IPS DF 4.7 (cell line): ENCODE measurements at regions not wholly inside any gene's neighbourhood (a gene's known extent, or its start where the extent isn't known, plus 50 kb on each side); places are given as distances from the start of the nearest gene placed in this dataset.

Experiments used
- DNase-seq: peaks from one replicate; pipeline ENCODE4 v3.0.0-alpha.2; 2013; ENCODE audit warnings: low spot score; ENCODE audit errors: extremely low read depth

GRCh38 chr5:57850109-57850508 lies 367.5 kb upstream of the ACTBL2 start:
- DNase-seq = no peak

- no peak for DNase-seq
These were observed 362.4 kb upstream of the ACTBL2 start for GRCh38 chr5:57845025-57845424.

DNA sequence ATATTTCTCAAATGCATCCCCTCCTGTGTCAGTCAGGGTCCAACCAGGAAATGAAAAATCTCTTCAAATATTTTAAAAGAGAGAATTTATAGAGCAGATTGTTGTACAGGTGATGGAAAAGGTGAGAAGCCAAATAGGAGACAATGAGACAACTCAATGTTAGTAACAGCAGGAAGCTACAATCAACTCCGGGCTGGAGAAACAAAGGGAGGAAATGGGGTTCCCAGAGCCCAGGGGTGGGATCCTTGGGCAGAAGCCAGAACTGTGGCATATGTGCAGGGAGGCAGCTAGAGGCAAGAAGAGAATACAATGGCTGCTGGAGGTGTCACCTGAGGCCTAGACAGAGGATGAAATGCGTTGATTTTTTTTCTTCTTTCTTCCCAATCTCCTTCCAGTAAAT lies 361.8 kb upstream of the ACTBL2 start:
- no peak for DNase-seq

- no peak for DNase-seq
These were observed 360.4 kb upstream of the ACTBL2 start for GRCh38 chr5:57843059-57843367.

DNA sequence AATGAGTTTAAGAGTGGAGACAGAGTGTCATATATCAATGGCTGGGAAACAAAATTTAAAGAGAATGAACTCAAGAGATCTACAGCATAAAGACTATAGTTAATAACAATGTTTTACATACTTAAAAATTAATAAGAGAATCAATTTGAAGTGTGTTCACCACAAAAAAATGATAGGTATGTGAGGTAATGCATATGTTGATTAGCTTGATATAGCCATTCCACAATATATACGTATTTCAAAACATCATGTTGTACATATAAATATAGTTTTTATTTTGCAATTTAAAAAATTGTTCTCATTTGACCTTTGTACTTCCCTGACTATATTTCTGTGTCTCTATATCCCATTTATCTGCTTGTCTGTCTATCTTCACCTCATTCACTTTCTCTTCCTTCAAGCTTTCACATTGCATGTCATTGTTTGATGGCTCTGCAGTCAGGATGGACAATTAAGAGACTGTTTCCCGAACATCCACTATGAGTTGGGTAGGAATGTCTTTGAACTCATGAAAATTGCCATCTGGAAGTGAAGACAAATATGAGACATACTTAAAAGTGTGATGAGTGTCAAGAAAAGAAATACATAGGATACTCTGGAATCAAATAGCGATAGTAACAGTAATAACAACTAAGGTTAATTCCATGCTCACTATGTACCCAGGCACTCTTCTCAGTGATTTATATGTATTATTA lies 359.9 kb upstream of the ACTBL2 start:
- no peak for DNase-seq

GRCh38 chr5:57841676-57842363 lies 359.2 kb upstream of the ACTBL2 start:
- DNase-seq = peak; percentile 76

- no peak for DNase-seq
These were observed 356.9 kb upstream of the ACTBL2 start for GRCh38 chr5:57839437-57840079.

DNA sequence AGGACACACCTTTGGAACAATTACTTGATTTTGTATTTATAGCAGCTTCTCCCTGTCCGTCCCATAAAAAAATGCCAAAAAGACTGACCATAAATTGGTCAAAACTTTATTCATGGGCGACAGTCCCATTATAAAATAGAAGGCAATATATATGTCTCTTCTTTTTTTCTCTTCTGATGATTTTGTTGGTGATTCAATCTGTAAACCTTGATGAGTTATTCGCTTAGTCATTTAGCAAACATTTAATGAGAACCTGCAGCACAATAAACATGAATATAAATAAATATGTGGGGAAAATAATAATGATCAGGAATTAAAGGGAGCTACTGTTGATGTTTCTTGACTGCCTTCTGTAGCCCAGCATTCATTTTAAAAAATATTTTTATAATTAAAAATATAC lies 356.4 kb upstream of the ACTBL2 start:
- DNase-seq = no peak

DNA sequence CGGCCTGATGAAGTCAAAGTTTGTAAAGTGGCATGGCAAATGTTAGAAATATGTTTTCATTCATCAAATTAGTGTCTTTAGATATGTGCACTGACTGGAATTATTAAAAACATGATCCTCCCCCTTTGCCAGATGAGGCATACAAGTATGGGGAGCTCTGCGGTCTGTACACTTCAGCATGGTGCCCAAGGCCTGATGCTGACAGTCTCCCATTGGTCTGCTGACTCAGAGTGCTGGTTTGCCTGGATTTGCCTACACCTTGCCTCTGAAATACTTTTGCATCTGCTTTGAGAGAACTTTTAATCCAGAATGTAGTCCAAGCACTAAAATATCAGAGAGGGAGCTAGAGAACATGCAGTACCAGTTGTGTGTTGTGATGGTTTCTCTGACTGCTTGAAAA lies 354.3 kb upstream of the ACTBL2 start:
- DNase-seq = no peak

GRCh38 chr5:57836331-57836730 lies 353.7 kb upstream of the ACTBL2 start:
- no peak for DNase-seq

GRCh38 chr5:57834829-57835608 lies 352.4 kb upstream of the ACTBL2 start:
- no peak for DNase-seq

DNA sequence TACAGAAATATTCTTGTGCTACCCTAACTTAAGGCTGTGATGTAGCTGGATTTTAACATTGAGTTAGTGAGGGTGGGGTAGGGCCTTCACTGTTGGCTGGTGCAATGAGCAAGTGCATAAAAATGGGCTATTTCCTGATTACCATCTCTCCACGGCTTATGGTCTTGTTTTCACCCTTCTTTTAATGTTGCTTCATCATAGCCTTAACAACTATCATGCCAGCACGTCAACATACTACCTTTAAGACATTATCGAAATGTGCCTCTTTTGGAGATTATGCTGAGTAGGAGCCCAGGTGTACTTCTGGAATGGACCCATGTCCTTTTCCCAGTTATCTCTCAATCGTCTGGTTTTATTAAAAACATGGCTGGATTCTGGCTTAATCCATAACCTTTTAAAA lies 350.9 kb upstream of the ACTBL2 start:
- DNase-seq = no peak

DNA sequence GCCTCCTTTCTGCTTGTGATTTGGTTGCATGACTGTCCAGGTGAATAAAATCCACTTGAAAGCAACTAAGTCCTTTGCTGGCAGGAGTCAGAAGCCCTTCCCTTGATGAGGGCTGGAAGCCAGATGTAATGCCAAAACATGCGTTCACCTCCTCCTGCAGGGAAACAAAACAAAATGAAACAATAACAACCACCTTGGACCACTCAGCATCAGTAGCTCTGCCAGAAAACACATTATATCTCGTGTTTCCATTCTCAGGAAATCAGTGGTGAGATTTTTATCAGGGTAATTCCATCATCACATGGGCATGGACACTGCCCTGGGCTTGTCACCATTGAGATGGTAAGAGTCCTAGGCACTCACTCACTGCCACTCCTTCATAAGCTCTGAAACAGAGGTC lies 350.3 kb upstream of the ACTBL2 start:
- DNase-seq = no peak

DNA sequence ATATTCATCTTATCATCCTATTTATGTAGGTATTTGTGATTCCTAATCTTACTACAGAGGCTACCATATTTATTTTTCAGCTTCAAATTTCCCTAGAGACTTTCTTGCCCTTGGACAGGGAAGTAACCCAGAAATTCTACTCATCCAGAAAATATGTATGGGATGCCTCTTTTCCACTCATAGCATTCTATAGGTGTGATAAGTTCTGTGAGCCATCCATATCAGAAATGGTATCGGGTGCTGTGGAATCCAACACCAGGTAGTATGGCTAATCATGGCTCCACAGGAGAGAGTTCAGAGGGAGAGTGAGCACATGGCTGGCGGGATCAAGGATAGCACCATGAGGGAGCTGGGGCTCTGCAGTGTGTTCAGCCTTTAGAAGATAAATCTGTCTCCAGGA lies 349.3 kb upstream of the ACTBL2 start:
- no peak for DNase-seq

DNA sequence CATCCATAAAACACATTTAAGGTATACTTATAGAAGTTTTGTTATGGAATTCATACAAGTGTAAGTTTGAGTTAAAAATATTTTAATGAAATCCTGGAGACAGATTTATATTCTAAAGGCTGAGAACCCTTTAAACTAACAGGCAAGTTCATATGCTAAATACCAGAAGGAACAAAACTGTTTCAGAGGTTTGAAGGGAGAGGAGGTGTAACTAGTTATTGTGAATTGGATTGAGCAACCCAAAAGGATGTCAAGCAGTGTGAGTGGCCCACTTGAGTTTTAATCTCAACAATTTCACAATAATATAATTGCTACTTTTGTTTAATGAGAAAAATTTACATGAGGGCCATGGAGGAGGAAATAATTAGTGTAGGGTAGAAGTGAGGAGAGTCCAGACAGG lies 348.5 kb upstream of the ACTBL2 start:
- DNase-seq = no peak

DNA sequence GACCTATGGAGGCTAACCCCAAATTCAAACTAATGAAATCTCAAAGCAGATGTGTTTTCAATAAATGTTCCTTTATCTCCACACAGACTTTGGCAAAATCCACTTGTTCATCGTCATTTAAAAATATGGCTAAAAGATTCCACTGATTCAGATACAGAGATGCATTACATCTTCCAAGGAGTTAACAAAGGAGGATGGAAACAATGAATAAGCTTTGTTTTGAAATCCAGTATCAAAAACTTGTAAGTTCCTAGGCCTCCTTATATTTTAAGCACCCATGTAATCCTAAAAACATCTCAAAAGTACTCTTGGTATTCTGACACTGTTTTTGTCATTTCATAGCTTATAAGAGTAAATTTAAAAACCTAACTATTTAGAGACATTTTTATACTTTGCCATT lies 345.6 kb upstream of the ACTBL2 start:
- DNase-seq = no peak

GRCh38 chr5:57825031-57825686 lies 342.5 kb upstream of the ACTBL2 start:
- no peak for DNase-seq

DNA sequence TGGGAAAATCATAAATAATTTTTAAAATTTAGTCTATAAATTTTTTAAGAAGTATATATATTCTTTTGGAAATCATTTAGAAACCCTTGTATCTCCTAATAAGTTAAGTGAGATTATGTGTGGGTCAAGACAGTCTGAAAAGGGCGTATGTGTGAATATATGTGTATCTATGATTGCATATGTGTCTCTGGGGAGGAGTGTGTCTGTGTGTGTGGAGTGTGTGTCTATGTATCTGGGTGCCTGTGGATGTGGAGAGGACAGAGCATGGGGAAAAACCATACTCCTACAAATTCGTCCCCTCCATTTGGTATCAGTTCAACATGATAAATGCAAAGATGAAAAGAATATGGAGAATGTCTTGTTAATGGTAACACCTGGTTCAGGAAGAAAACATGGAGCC lies 342.0 kb upstream of the ACTBL2 start:
- DNase-seq = no peak

DNA sequence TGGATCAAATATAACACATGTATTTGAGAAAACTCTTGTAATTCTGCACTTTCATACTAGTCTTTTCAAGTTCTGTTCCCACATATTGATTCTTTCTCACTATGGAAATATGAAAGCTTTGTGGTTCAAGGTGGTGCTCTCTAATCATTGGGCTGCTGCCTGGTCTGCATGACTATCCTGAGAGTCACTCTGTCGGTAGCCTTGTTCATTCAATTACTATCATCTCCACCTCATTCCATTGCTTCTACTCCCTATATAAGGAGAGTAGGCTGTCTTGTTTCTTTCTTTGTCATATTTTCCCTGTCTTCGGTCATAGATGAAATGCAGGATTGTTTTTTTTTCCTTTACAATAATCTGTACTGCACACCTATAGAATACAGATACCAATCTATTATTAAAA lies 341.4 kb upstream of the ACTBL2 start:
- DNase-seq = no peak

- no peak for DNase-seq
These were observed 340.0 kb upstream of the ACTBL2 start for GRCh38 chr5:57822651-57823050.

GRCh38 chr5:57818397-57818796 lies 335.8 kb upstream of the ACTBL2 start:
- DNase-seq = no peak

- DNase-seq = no peak
These were observed 335.3 kb upstream of the ACTBL2 start for GRCh38 chr5:57817924-57818323.
